PC-9 (cell line): ENCODE measurements at regions not wholly inside any gene's neighbourhood (a gene's known extent, or its start where the extent isn't known, plus 50 kb on each side); places are given as distances from the start of the nearest gene placed in this dataset.

Experiments
- BruUV-seq: library from RNA; stranded (reverse); fragments of 400-500 nt; replicated peaks from 2 replicates; lab custom pipeline; 2021; lab: Mats Ljungman, UMichigan
- CTCF ChIA-PET: fragments of 300-600 bp; sonication (Branson Sonifier 250); formaldehyde crosslinking; loops from one replicate; lab custom pipeline; 2022; ENCODE audit warnings: antibody characterized with exemption; lab: Charles Lee
- POLR2A ChIA-PET: fragments of 300-600 bp; sonication (Branson Sonifier 250); formaldehyde crosslinking; loops from one replicate; lab custom pipeline; 2022; ENCODE audit warnings: antibody characterized with exemption; ENCODE audit not compliant: unreplicated experiment; lab: Charles Lee
- DNase-seq, 2 experiments: peaks; one replicate each; pipeline versions ENCODE4 v3.0.0 to v3.0.0-alpha.2; 2015 to 2022; ENCODE audit warnings: mixed read lengths in 1 of 2
- H2AFZ ChIP-seq: fragments of 200-600 bp; sonication (generic); 2 replicates; pipeline ENCODE4 v1.8.1; 2017; ENCODE audit warnings: antibody characterized with exemption
- H3F3A ChIP-seq: fragments of 200-600 bp; sonication (generic); 2 replicates; pipeline ENCODE4 v1.8.1; 2017; ENCODE audit warnings: antibody characterized with exemption, mild to moderate bottlenecking, low read depth; ENCODE audit not compliant: insufficient read depth
- H3K27ac ChIP-seq: fragments of 200-600 bp; sonication (generic); 2 replicates; pipeline ENCODE4 v1.6.1; 2016; ENCODE audit warnings: mixed run types
- H3K27me3 ChIP-seq: fragments of 200-600 bp; sonication (generic); 2 replicates; pipeline ENCODE4 v1.6.1; 2016; ENCODE audit warnings: low read depth, mixed run types; ENCODE audit not compliant: insufficient read depth
- H3K36me3 ChIP-seq: fragments of 200-600 bp; sonication (generic); 2 replicates; pipeline ENCODE4 v1.6.1; 2016; ENCODE audit warnings: low read depth, mixed run types
- H3K4me1 ChIP-seq: fragments of 200-600 bp; sonication (generic); replicated peaks from 2 replicates; pipeline ENCODE4 v1.6.1; 2016; ENCODE audit warnings: mixed run types; ENCODE audit not compliant: insufficient read depth
- H3K4me2 ChIP-seq: fragments of 200-600 bp; sonication (generic); 2 replicates; pipeline ENCODE4 v1.6.1; 2017; ENCODE audit warnings: mixed run types
- H3K4me3 ChIP-seq: fragments of 200-600 bp; sonication (generic); 2 replicates; pipeline ENCODE4 v1.6.1; 2016; ENCODE audit warnings: mixed run types
- H3K79me2 ChIP-seq: fragments of 200-600 bp; sonication (generic); 2 replicates; pipeline ENCODE4 v1.6.1; 2017; ENCODE audit warnings: low read depth, mixed run types
- H3K9me2 ChIP-seq: fragments of 200-600 bp; sonication (generic); 2 replicates; pipeline ENCODE4 v1.8.1; 2017; ENCODE audit warnings: mild to moderate bottlenecking; ENCODE audit not compliant: insufficient read depth
- H3K9me3 ChIP-seq: fragments of 200-600 bp; sonication (generic); 2 replicates; pipeline ENCODE4 v1.8.1; 2016; ENCODE audit warnings: low read depth; ENCODE audit not compliant: insufficient read depth
- H4K20me1 ChIP-seq: fragments of 200-600 bp; sonication (generic); 2 replicates; pipeline ENCODE4 v1.8.1; 2017; ENCODE audit not compliant: insufficient read depth
- CTCF ChIP-seq: fragments of 200-600 bp; sonication (generic); conservative IDR thresholded peaks from 2 replicates; pipeline ENCODE4 v1.6.1; 2017; ENCODE audit warnings: mixed run types, antibody characterized with exemption, mild to moderate bottlenecking, moderate library complexity
- EZH2 ChIP-seq: fragments of 200-600 bp; sonication (generic); IDR thresholded peaks from 2 replicates; pipeline ENCODE4 v1.8.0; 2017; ENCODE audit warnings: antibody characterized with exemption, low read depth
- intact Hi-C: fragments of 100-400 bp; cut with micrococcal nuclease; formaldehyde crosslinking; loops from one replicate; pipeline ENCODE4 v1.10.0; 2022; ENCODE audit not compliant: unreplicated experiment

DNA sequence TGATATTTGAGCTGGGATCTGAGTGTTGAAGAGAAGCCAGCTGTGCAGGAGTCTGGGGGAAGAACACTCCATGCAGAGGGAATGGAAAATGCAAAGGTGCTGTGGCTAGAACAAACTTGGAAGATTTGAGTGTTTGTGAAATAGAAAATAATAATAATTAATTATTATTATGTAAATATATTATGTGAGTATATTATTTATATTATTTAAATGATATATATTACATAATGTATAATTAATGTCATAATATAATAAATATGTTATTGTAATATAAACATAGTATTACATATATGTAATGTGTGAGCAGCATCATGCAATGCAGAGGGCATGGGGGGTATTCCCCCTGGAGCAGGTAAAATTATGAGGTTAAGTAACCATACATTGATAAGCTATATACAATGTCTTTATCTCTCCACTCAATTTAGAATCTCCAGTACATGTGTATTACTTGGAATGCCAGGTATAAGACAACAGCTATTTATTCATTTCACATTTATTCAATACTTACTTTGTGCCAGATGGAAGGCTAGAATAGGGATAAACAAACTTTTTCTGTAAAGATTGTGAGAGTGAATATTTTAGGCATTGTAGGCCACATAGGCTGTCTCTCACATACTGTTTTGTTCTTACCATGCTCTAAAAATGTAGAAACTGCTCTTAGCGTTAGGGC is 218.6 kb downstream of the MTHFS start:
- no TSS peak for BruUV-seq
- intact Hi-C loops: no loop called here
- Histone ChIP-seq H3K27me3 (no peaks in the 10 kb centered on the region), H2AFZ (no peak overlapping the region), H3K4me2 (no peak overlapping the region), H3K4me3 (no peak overlapping the region), H3K4me1 (peaks cover 18% of the 10 kb centered on the region; the same call in 1 of the 2 replicates), H3K36me3 (no peaks in the 10 kb centered on the region), H3F3A (no peaks in the 10 kb centered on the region), H3K9me3 (no peaks in the 10 kb centered on the region), H4K20me1 (no peaks in the 10 kb centered on the region), H3K79me2 (no peaks in the 10 kb centered on the region), H3K27ac (no peak overlapping the region), H3K9me2 (no peaks in the 10 kb centered on the region)
- DNase-seq: no peak
- ChIA-PET CTCF (no interaction called here), POLR2A (no interaction called here)
- TF ChIP-seq CTCF: no peak
- TF ChIP-seq EZH2: no peak

- no TSS peak for BruUV-seq
- Histone ChIP-seq H4K20me1 (no peaks in the 10 kb centered on the region), H2AFZ (peak overlapping the region; percentile 9; the same call in 1 of the 2 replicates), H3K4me3 (no peak overlapping the region), H3K9me2 (no peaks in the 10 kb centered on the region), H3K79me2 (no peaks in the 10 kb centered on the region), H3K4me2 (peak overlapping the region; percentile 44), H3K27me3 (no peaks in the 10 kb centered on the region), H3F3A (no peaks in the 10 kb centered on the region), H3K36me3 (no peaks in the 10 kb centered on the region), H3K27ac (no peak overlapping the region), H3K9me3 (no peaks in the 10 kb centered on the region), H3K4me1 (peaks cover 18% of the 10 kb centered on the region; the same call in 1 of the 2 replicates)
- CTCF ChIA-PET: no interaction called here
- TF ChIP-seq CTCF (no peak), EZH2 (no peak)
- peak in 1 of 2 experiments; percentile 7 for DNase-seq
- POLR2A ChIA-PET: no interaction called here
- intact Hi-C loops: no loop called here
Observed at GRCh38 chr15:79680720-79681119, 216.1 kb downstream of the MTHFS start.

DNA sequence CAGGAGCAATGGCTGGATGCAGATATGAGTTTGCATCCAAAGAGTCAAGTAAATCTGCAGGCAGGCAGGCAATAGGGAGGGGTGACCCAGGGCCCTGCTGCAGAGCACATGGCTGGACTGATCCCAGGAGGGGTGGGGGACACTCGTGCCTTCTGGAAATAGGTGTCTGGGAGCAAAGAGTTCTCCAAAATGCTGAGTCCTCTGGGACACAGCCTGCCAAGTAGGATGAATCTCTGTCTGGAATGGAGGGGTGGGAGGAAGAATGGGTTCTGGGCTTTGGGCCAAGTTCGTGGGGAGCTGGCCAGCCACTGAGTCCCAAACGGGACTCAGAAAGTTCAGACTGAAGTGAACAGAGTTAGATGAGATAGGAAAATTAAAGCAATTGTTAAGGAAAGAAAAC is 214.5 kb downstream of the MTHFS start:
- Histone ChIP-seq H3K9me3 (no peaks in the 10 kb centered on the region), H3K27me3 (no peaks in the 10 kb centered on the region; the same call in 1 of the 2 replicates), H3K9me2 (no peaks in the 10 kb centered on the region), H3F3A (no peaks in the 10 kb centered on the region), H3K27ac (no peak overlapping the region), H3K4me1 (peaks cover 18% of the 10 kb centered on the region; the same call in 1 of the 2 replicates), H3K4me2 (no peak overlapping the region), H4K20me1 (no peaks in the 10 kb centered on the region), H2AFZ (no peak overlapping the region), H3K36me3 (no peaks in the 10 kb centered on the region), H3K4me3 (no peak overlapping the region), H3K79me2 (no peaks in the 10 kb centered on the region)
- BruUV-seq: no TSS peak
- ChIA-PET CTCF (no interaction called here), POLR2A (no interaction called here)
- TF ChIP-seq EZH2 (no peak), CTCF (no peak)
- DNase-seq: no peak
- intact Hi-C loops: no loop called here
